GM12878 (cell line): ENCODE measurements at regions not wholly inside any gene's neighbourhood (a gene's known extent, or its start where the extent isn't known, plus 50 kb on each side); places are given as distances from the start of the nearest gene placed in this dataset.

Experiments
- ATAC-seq: fragments of 200-7000 bp; cut with Tn5 transposase; 3 replicates; pipeline ENCODE4 v1.9.1; 2020; ENCODE audit warnings: mild to moderate bottlenecking, moderate library complexity
- BruUV-seq: library from RNA; stranded (reverse); fragments of 400-500 nt; replicated peaks from 2 replicates; lab custom pipeline; 2021; lab: Mats Ljungman, UMichigan
- CTCF ChIA-PET: fragments of 300-600 bp; sonication (Branson Sonifier 250); formaldehyde crosslinking; extraction: SDS; loops from one replicate; lab custom pipeline; 2021; ENCODE audit warnings: inconsistent platforms; lab: Yijun Ruan, JAX
- POLR2A ChIA-PET: fragments of 350-600 bp; formaldehyde crosslinking; extraction: SDS; loops from one replicate; lab custom pipeline; 2021; ENCODE audit warnings: inconsistent platforms; lab: Charles Lee
- RAD21 ChIA-PET: fragments of 300-600 bp; sonication (Branson Sonifier 250); formaldehyde crosslinking; loops from one replicate; lab custom pipeline; 2023; ENCODE audit warnings: antibody characterized with exemption; ENCODE audit not compliant: unreplicated experiment; lab: Charles Lee
- SMC1A ChIA-PET: fragments of 300-600 bp; sonication (Branson Sonifier 250); formaldehyde crosslinking; loops from one replicate; lab custom pipeline; 2023; ENCODE audit not compliant: unreplicated experiment, uncharacterized antibody; lab: Charles Lee
- DNase-seq: peaks from one replicate; pipeline ENCODE4 v3.0.0-alpha.2; 2011; ENCODE audit warnings: low read depth, low spot score
- FAIRE-seq: peaks from 3 replicates; lab custom pipeline; 2011; peaks lifted over from hg19 to GRCh38; lab: Jason Lieb, UNC
- H2AFZ ChIP-seq: 2 replicates; pipeline ENCODE4 v1.6.0; 2011; ENCODE audit warnings: low read depth, low read length, control low read depth; ENCODE audit not compliant: control insufficient read depth
- H3K27ac ChIP-seq: 2 replicates; pipeline ENCODE4 v1.5.1; 2011; ENCODE audit warnings: control low read depth; ENCODE audit not compliant: control insufficient read depth, insufficient read depth
- H3K27me3 ChIP-seq, 2 experiments: replicated peaks in 1 of 2; 2 replicates each; pipeline versions ENCODE4 v1.6.0 to v1.6.1; 2011; ENCODE audit warnings: low read length in 1 of 2; ENCODE audit not compliant: control insufficient read depth in 2 of 2, insufficient read depth in 2 of 2
- H3K36me3 ChIP-seq, 2 experiments: 2 replicates each; pipeline ENCODE4 v1.5.1; 2011; ENCODE audit warnings: low read length in 1 of 2; ENCODE audit not compliant: control insufficient read depth in 2 of 2, insufficient read depth in 2 of 2
- H3K4me1 ChIP-seq: 2 replicates; pipeline ENCODE4 v1.6.1; 2011; ENCODE audit warnings: mild to moderate bottlenecking, low read length, moderate library complexity, mixed read lengths; ENCODE audit not compliant: control insufficient read depth, insufficient read depth
- H3K4me2 ChIP-seq: 2 replicates; pipeline ENCODE4 v1.6.0; 2011; ENCODE audit warnings: control low read depth; ENCODE audit not compliant: control insufficient read depth, insufficient read depth
- H3K4me3 ChIP-seq: fragments of 200-600 bp; sonication (generic); 2 replicates; pipeline ENCODE4 v1.5.1; 2016
- H3K79me2 ChIP-seq: 2 replicates; pipeline ENCODE4 v1.6.0; 2011; ENCODE audit warnings: low read length; ENCODE audit not compliant: control insufficient read depth, insufficient read depth
- H3K9ac ChIP-seq: 2 replicates; pipeline ENCODE4 v1.8.0; 2011; ENCODE audit warnings: low read length, control low read depth, mixed read lengths; ENCODE audit not compliant: control insufficient read depth, insufficient read depth
- H3K9me3 ChIP-seq: replicated peaks from 3 replicates; pipeline ENCODE4 v1.5.1; 2011; ENCODE audit warnings: mild to moderate bottlenecking, low read length; ENCODE audit not compliant: control insufficient read depth, insufficient read depth
- H4K20me1 ChIP-seq: 2 replicates; pipeline ENCODE4 v1.6.0; 2011; ENCODE audit not compliant: control insufficient read depth, insufficient read depth
- ATF3 ChIP-seq: IDR thresholded peaks from 2 replicates; pipeline ENCODE4 v1.6.1; 2011; ENCODE audit warnings: low read depth, mild to moderate bottlenecking, low read length, moderate library complexity, borderline replicate concordance; ENCODE audit errors: extremely low read depth
- EZH2 ChIP-seq: IDR thresholded peaks from 2 replicates; pipeline ENCODE4 v1.6.1; 2012; ENCODE audit warnings: low read depth, mild to moderate bottlenecking, control low read depth, inconsistent platforms, low read length, borderline replicate concordance; ENCODE audit not compliant: control insufficient read depth
- KAT2A ChIP-seq: conservative IDR thresholded peaks from 2 replicates; pipeline ENCODE4 v1.6.1; 2011; ENCODE audit warnings: low read depth, low read length; ENCODE audit not compliant: control insufficient read depth
- RB1 ChIP-seq: fragments of 450-650 bp; formaldehyde crosslinking; IDR thresholded peaks from 2 replicates; pipeline ENCODE4 v1.6.1; 2017; ENCODE audit warnings: mild to moderate bottlenecking, borderline replicate concordance
- RBBP5 ChIP-seq: fragments of 200-600 bp; sonication (generic); conservative IDR thresholded peaks from 2 replicates; pipeline ENCODE4 v1.6.1; 2016
- RCOR1 ChIP-seq: conservative IDR thresholded peaks from 2 replicates; pipeline ENCODE4 v1.6.1; 2012; ENCODE audit warnings: low read depth, low read length, improper control_type of control experiment
- ZBED1 ChIP-seq: IDR thresholded peaks from 2 replicates; pipeline ENCODE4 v1.6.1; 2016; ENCODE audit warnings: borderline replicate concordance
- WGBS: methylation state at CpG from one replicate; pipeline ENCODE4 v1.1.6; 2016; ENCODE audit warnings: low lambda C conversion rate; ENCODE audit not compliant: insufficient replicate concordance, insufficient coverage; ENCODE audit errors: missing lambda C conversion rate; 5-methylcytosine and 5-hydroxymethylcytosine counted together
- in situ Hi-C: fragments of 300-500 bp; cut with MboI; formaldehyde crosslinking; loops from 9 replicates; pipeline ENCODE4 v1.14.3; 2018; ENCODE audit warnings: mixed read lengths
- intact Hi-C: fragments of 100-400 bp; cut with micrococcal nuclease; formaldehyde crosslinking; loops from one replicate; pipeline ENCODE4 v1.14.2; 2022; ENCODE audit not compliant: unreplicated experiment

GRCh38 chr18:67932271-67932670, 415.8 kb upstream of the DSEL start:
- no peak overlapping the region for H3K4me3 ChIP-seq
- TF ChIP-seq ZBED1 (no peak), EZH2 (no peak), ATF3 (no peak), RCOR1 (no peak), KAT2A (no peak), RB1 (no peak), RBBP5 (no peak)
- no peak overlapping the region for H3K27ac ChIP-seq
- FAIRE-seq (no peak), ATAC-seq (no peak), DNase-seq (no peak)
- CTCF ChIA-PET = no interaction called here
- no peaks in the 10 kb centered on the region for H3K27me3 ChIP-seq
- SMC1A ChIA-PET = no interaction called here
- intact Hi-C loops (no loop called here), in situ Hi-C loops (no loop called here)
- 0% methylated on average over 2 of the region's 2 CpGs for WGBS
- no peaks in the 10 kb centered on the region for H4K20me1 ChIP-seq
- H2AFZ ChIP-seq = no peak overlapping the region
- H3K9ac ChIP-seq = no peak overlapping the region
- no peak overlapping the region for H3K4me2 ChIP-seq
- H3K9me3 ChIP-seq = no peaks in the 10 kb centered on the region
- H3K36me3 ChIP-seq = no peaks in the 10 kb centered on the region
- H3K79me2 ChIP-seq = no peaks in the 10 kb centered on the region
- H3K4me1 ChIP-seq = no peaks in the 10 kb centered on the region
- no TSS peak for BruUV-seq
- RAD21 ChIA-PET = no interaction called here
- POLR2A ChIA-PET = no interaction called here
